ENCODE measurements at regions not wholly inside any gene's neighbourhood (a gene's known extent, or its start where the extent isn't known, plus 50 kb on each side); places are given as distances from the start of the nearest gene placed in this dataset.
"Not testable (repeated sequence)": the region's sequence is repeated elsewhere in the genome, so short reads cannot be mapped to it uniquely, and the experiment has no call there.

- DNase-seq: no peak
These were observed 68.3 kb downstream of the DYRK2 start for GRCh38 chr12:67716817-67717216.

GRCh38 chr12:67719303-67719702, 70.8 kb downstream of the DYRK2 start:
- DNase-seq: not testable (repeated sequence)

GRCh38 chr12:67720351-67720856, 71.9 kb downstream of the DYRK2 start:
- DNase-seq: no peak

- no peak for DNase-seq
These were observed 72.7 kb downstream of the DYRK2 start for GRCh38 chr12:67721248-67721647.

GRCh38 chr12:67722296-67722695, 73.8 kb downstream of the DYRK2 start:
- no peak for DNase-seq

GRCh38 chr12:67726868-67727267, 78.3 kb downstream of the DYRK2 start:
- no peak for DNase-seq

- DNase-seq: no peak
These were observed 79.4 kb downstream of the DYRK2 start for GRCh38 chr12:67727702-67728666.

- no peak for DNase-seq
These were observed 84.3 kb downstream of the DYRK2 start for GRCh38 chr12:67732857-67733256.

GRCh38 chr12:67735868-67736267, 87.3 kb downstream of the DYRK2 start:
- no peak for DNase-seq

- DNase-seq: no peak
These were observed 92.2 kb downstream of the DYRK2 start for GRCh38 chr12:67740711-67741110.

- no peak for DNase-seq
These were observed 92.7 kb downstream of the DYRK2 start for GRCh38 chr12:67741270-67741669.

GRCh38 chr12:67742461-67742860, 93.9 kb downstream of the DYRK2 start:
- no peak for DNase-seq

- no peak for DNase-seq
These were observed 99.6 kb downstream of the DYRK2 start for GRCh38 chr12:67747869-67748742.

- DNase-seq: no peak
These were observed 100.1 kb downstream of the DYRK2 start for GRCh38 chr12:67748743-67749040.

GRCh38 chr12:67750513-67751183, 102.1 kb downstream of the DYRK2 start:
- DNase-seq: no peak

- no peak for DNase-seq
These were observed 102.9 kb downstream of the DYRK2 start for GRCh38 chr12:67751381-67751928.

- DNase-seq: no peak
These were observed 103.7 kb downstream of the DYRK2 start for GRCh38 chr12:67752226-67752732.

GRCh38 chr12:67754933-67755697, 106.6 kb downstream of the DYRK2 start:
- DNase-seq: no peak

- no peak for DNase-seq
These were observed 109.1 kb downstream of the DYRK2 start for GRCh38 chr12:67757651-67758050.

GRCh38 chr12:67758119-67758518, 109.6 kb downstream of the DYRK2 start:
- DNase-seq: no peak

- DNase-seq: no peak
These were observed 110.0 kb downstream of the DYRK2 start for GRCh38 chr12:67758521-67758920.

GRCh38 chr12:67759829-67760228, 111.3 kb downstream of the DYRK2 start:
- no peak for DNase-seq
